ENCODE measurements at regions not wholly inside any gene's neighbourhood (a gene's known extent, or its start where the extent isn't known, plus 50 kb on each side); places are given as distances from the start of the nearest gene placed in this dataset.

GRCh38 chr1:232682248-232682647, 52.3 kb upstream of the SIPA1L2 start:
- Histone ChIP-seq H3K27ac (no peak overlapping the region), H3K4me3 (no peak overlapping the region), H3K4me1 (no peaks in the 10 kb centered on the region), H3K9me3 (no peaks in the 10 kb centered on the region), H3K36me3 (no peaks in the 10 kb centered on the region), H3K27me3 (ENCODE audit: low read depth) (no peaks in the 10 kb centered on the region)
- no peak for TF ChIP-seq CTCF (IDR thresholded peaks at IDR 0.05)
- intact Hi-C loops (cut with DNase I) = no loop called here
- no peak for DNase-seq
- no peak for ATAC-seq

- Histone ChIP-seq H3K4me3 (no peak overlapping the region), H3K36me3 (no peaks in the 10 kb centered on the region), H3K27ac (no peak overlapping the region), H3K4me1 (no peaks in the 10 kb centered on the region), H3K27me3 (ENCODE audit: low read depth) (no peaks in the 10 kb centered on the region), H3K9me3 (no peaks in the 10 kb centered on the region)
- ATAC-seq = no peak
- TF ChIP-seq CTCF (IDR thresholded peaks at IDR 0.05) = no peak
- intact Hi-C loops (cut with DNase I) = no loop called here
- no peak for DNase-seq
Measured at GRCh38 chr1:232684371-232685105, 54.6 kb upstream of the SIPA1L2 start.

GRCh38 chr1:232686346-232686745, 56.4 kb upstream of the SIPA1L2 start:
- Histone ChIP-seq H3K36me3 (no peaks in the 10 kb centered on the region), H3K27me3 (ENCODE audit: low read depth) (no peaks in the 10 kb centered on the region), H3K4me3 (no peak overlapping the region), H3K27ac (no peak overlapping the region), H3K4me1 (no peaks in the 10 kb centered on the region), H3K9me3 (no peaks in the 10 kb centered on the region)
- intact Hi-C loops (cut with DNase I) = no loop called here
- no peak for TF ChIP-seq CTCF (IDR thresholded peaks at IDR 0.05)
- DNase-seq = no peak
- no peak for ATAC-seq

GRCh38 chr1:232687304-232687703, 57.4 kb upstream of the SIPA1L2 start:
- no peak for TF ChIP-seq CTCF (IDR thresholded peaks at IDR 0.05)
- DNase-seq = no peak
- H3K27ac ChIP-seq = no peak overlapping the region
- no peaks in the 10 kb centered on the region for H3K4me1 ChIP-seq
- H3K27me3 ChIP-seq (ENCODE audit: low read depth) = no peaks in the 10 kb centered on the region
- no peak overlapping the region for H3K4me3 ChIP-seq
- no peaks in the 10 kb centered on the region for H3K36me3 ChIP-seq
- no peak for ATAC-seq
- intact Hi-C loops (cut with DNase I) = no loop called here
- no peaks in the 10 kb centered on the region for H3K9me3 ChIP-seq

- H3K4me3 ChIP-seq = no peak overlapping the region
- no peak for TF ChIP-seq CTCF (IDR thresholded peaks at IDR 0.05)
- H3K27ac ChIP-seq = no peak overlapping the region
- intact Hi-C loops (cut with DNase I) = no loop called here
- no peaks in the 10 kb centered on the region for H3K4me1 ChIP-seq
- no peaks in the 10 kb centered on the region for H3K36me3 ChIP-seq
- H3K9me3 ChIP-seq = no peaks in the 10 kb centered on the region
- ATAC-seq = no peak
- H3K27me3 ChIP-seq (ENCODE audit: low read depth) = no peaks in the 10 kb centered on the region
- no peak for DNase-seq
Measured at GRCh38 chr1:232687728-232688127, 57.8 kb upstream of the SIPA1L2 start.

All from lower lobe of right lung (tissue), 2 donors.